ENCODE measurements at regions not wholly inside any gene's neighbourhood (a gene's known extent, or its start where the extent isn't known, plus 50 kb on each side); places are given as distances from the start of the nearest gene placed in this dataset.
"Not testable (repeated sequence)": the region's sequence is repeated elsewhere in the genome, so short reads cannot be mapped to it uniquely, and the experiment has no call there.

- DNase-seq (ENCODE audit: low read depth in 2 of 2): no peak
Observed at GRCh38 chr10:4301291-4302045, 516.5 kb upstream of the KLF6 start.

- no peak for DNase-seq (ENCODE audit: low read depth in 2 of 2)
Observed at GRCh38 chr10:4296161-4296560, 511.2 kb upstream of the KLF6 start.

- DNase-seq (ENCODE audit: low read depth in 2 of 2): no peak
Observed at GRCh38 chr10:4294996-4295792, 510.2 kb upstream of the KLF6 start.

- no peak for DNase-seq (ENCODE audit: low read depth in 2 of 2)
Observed at GRCh38 chr10:4294271-4294670, 509.3 kb upstream of the KLF6 start.

DNA sequence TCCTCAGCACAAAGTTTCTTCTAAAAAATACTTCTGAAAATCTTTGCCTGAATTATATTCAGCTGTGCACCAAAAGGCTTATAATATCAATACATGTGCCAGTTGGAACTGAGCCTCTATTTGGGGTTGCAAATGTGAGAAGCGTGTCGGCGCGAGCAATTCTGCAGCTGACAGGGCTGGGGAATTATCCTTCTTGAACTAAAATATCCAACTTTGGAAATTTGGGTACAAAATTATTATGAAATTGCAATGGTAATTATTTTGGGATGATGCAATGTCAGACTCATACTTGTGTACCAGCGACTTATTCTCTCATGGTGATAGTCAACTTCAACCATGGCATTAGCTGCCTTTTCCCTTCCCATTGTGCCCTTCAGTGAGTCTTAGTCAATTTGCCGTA lies 507.0 kb upstream of the KLF6 start:
- no peak for DNase-seq (ENCODE audit: low read depth in 2 of 2)

DNA sequence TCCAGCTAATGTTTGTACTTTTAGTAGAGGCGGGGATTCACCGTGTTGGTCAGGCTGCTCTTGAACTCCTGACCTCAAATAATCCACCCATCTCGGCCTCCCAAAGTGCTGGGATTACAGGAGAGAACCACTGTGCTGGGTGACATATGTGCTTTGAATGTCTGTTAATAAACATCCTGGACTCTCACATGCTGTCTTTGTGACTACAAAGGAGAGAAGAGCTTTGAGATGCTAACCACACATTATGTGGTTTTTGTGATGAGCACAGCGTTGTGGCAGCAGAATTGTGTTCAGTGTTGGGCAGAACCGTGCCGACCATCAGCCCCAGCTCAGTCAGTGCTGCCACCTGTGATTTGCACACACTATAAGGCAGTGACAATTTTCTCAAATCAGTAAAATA lies 500.1 kb upstream of the KLF6 start:
- DNase-seq (ENCODE audit: low read depth in 2 of 2): no peak

DNA sequence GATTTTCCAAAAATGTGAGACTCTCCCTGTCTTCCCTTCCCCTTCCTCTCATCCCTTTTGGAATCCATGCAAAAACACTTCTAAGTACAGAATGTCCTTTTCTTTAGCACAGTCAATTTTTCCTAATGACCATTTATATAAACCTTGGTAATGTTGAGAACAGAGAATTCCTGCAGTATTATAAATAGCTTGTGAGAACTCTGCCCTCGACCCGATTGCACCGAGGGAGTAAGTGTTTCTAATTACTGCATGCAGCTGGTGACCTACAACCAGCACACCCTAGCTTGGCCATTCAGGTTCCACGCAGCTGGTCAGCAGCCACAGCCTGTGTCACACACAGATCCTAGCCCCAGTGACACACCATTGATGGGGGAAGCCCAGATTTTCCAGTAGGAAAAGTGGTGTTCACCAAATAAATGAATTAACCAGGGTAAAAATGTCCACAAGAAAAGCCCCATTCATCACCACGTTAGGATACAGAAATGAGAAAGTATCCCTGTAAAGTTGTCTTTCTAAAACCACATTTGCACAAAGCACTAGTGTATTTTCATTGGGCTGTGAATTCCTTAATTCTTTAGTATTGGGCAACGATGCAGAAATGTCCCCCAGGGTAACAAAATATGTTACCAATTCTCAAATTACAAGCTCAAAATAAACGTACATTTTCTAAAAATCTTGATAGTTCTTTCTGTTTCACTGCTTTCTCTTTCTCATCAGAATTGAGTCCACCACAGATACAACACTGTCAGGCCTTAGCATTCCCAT lies 499.0 kb upstream of the KLF6 start:
- no peak for DNase-seq (ENCODE audit: low read depth in 2 of 2)

- no peak for DNase-seq (ENCODE audit: low read depth in 2 of 2)
Observed at GRCh38 chr10:4282496-4282895, 497.5 kb upstream of the KLF6 start.

GRCh38 chr10:4281190-4281825 lies 496.3 kb upstream of the KLF6 start:
- no peak for DNase-seq (ENCODE audit: low read depth in 2 of 2)

- no peak for DNase-seq (ENCODE audit: low read depth in 2 of 2)
Observed at GRCh38 chr10:4280461-4281189, 495.6 kb upstream of the KLF6 start.

DNA sequence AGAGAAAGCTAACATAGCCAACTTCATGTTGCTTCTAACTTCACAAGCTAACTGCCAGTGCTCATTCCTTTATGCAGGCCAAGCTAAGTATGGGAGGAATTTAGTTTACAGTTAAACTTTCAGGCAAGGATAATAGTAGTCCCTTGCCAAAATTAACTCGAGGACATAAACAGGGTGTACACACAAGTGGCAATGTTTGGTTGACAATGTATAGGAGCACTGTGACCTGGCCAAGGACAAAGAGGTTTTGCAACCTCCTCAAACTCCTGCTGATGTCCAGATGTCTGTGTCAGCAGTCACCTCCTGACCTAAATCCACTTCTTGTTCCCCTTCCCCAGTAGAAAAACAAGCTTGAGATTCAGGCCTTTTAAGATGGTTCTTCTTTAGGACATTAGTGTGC lies 494.6 kb upstream of the KLF6 start:
- no peak for DNase-seq (ENCODE audit: low read depth in 2 of 2)

DNA sequence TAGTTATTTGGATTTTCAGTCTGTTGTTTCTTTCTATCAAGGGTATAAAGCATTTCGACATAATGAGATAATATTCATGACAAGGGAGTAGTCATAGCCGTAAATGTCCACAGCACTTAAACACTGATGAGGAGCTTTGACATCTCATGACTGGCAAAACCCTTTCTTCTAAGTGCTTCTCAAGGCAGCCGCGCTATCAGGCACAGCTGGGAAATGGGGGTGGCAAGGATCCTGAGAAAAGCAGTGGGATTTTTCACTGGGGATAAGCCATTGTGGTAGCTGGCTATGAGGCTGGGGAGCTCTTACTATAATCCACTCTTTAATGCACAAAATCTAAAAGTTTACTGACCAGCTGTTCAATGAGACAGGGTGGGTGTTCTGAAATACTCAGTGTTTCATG lies 493.2 kb upstream of the KLF6 start:
- DNase-seq (ENCODE audit: low read depth in 2 of 2): no peak

GRCh38 chr10:4276151-4276550 lies 491.1 kb upstream of the KLF6 start:
- DNase-seq (ENCODE audit: low read depth in 2 of 2): no peak

- DNase-seq (ENCODE audit: low read depth in 2 of 2): not testable (repeated sequence)
Observed at GRCh38 chr10:4274671-4275070, 489.7 kb upstream of the KLF6 start.

- no peak for DNase-seq (ENCODE audit: low read depth in 2 of 2)
Observed at GRCh38 chr10:4271193-4271592, 486.2 kb upstream of the KLF6 start.

- DNase-seq (ENCODE audit: low read depth in 2 of 2): no peak
Observed at GRCh38 chr10:4270116-4270515, 485.1 kb upstream of the KLF6 start.

DNA sequence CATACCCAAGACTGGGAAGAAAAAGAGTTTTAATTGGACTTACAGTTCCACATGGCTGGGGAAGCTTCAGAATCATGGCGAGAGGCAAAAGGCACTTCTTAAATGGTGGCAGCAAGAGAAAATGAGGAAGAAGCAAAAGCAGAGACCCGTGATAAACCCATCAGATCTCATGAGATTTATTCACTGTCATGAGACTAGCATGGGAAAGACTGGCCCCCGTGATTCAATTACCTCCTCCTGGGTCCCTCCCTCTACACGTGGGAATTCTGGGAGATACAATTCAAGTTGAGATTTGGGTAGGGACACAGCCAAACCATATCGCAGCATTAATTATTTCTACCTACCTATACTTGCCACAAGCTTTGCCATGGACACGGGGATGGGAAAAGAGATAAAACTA lies 483.5 kb upstream of the KLF6 start:
- not testable (repeated sequence) for DNase-seq (ENCODE audit: low read depth in 2 of 2)

DNA sequence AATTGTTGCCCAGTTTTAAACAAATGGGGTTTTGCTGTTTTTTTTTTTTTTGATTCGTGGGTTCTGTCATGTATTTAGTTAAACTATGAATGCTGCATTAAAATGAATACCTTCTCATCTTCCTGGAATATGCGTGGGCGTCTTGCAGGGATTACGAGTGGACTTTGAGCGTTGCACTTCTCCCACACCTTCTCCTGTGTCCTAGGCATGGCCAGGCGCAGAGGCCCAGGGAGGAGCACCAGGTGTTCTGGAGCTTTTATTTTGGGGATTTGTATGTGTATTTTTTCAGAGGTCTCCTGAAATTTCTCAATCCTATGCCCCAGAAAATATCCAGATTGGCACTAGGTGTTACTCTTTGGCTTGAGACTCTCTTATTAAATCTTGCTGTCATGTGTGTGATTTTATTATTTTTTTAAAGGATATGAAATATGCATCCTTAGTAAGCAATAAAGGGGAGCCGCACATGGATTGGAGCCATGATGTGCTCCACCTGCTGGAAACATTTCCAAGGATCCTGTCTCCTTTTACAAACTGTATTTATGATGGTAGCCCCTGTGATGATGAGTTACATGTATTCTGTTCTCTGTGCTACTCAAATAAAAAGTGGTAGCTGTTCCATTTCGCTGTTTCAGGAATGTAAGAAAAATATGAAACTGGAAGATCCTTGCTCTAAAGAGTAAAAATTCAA lies 482.2 kb upstream of the KLF6 start:
- DNase-seq (ENCODE audit: low read depth in 2 of 2): no peak

GRCh38 chr10:4266416-4267085 lies 481.5 kb upstream of the KLF6 start:
- DNase-seq (ENCODE audit: low read depth in 2 of 2): no peak

DNA sequence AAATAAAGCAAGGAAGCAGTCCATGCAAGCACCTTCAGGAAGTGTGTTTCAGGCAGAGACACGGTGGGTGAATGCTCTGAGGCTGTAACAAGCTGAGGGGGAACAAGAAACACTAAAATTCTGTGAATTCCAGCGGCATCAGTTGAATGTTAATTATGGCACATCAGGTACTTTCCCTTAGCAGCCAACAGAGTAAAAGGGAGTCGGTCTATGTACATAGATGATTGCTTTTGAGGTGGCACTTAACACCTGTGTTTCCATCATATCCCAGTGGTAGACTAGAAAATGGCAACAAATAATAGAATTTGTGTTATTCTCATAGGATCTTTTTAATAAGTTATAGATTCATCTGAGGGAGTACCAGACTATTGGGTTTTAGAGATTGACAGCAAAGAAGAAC lies 481.0 kb upstream of the KLF6 start:
- no peak for DNase-seq (ENCODE audit: low read depth in 2 of 2)
